Stimulated activated naive CD8-positive, alpha-beta T cell treated with anti-CD3 and anti-CD28 coated beads, Interleukin-15, amount 100 ng/mL, for 72 hours (primary cell): ENCODE measurements at regions not wholly inside any gene's neighbourhood (a gene's known extent, or its start where the extent isn't known, plus 50 kb on each side); places are given as distances from the start of the nearest gene placed in this dataset.
"Not testable (repeated sequence)": the region's sequence is repeated elsewhere in the genome, so short reads cannot be mapped to it uniquely, and the experiment has no call there.

ENCODE experiments used
- ATAC-seq: fragments of 150-1000 bp; cut with Tn5 transposase; 2 replicates; pipeline ENCODE4 v1.10.0; 2021; ENCODE audit warnings: mild to moderate bottlenecking, moderate library complexity
- DNase-seq, 2 donors: peaks; one replicate each; pipeline ENCODE4 v3.0.0; 2021 to 2022
- H3K27ac Mint-ChIP-seq, 2 donors: one replicate each; pipeline ENCODE4 v1.8.0; 2022; ENCODE audit warnings: mild to moderate bottlenecking in 2 of 2, mixed read lengths in 2 of 2, moderate library complexity in 2 of 2
- H3K27me3 Mint-ChIP-seq: one replicate; pipeline ENCODE4 v1.8.0; 2022; ENCODE audit warnings: mixed read lengths
- H3K4me1 Mint-ChIP-seq: one replicate; pipeline ENCODE4 v1.8.0; 2022; ENCODE audit warnings: mild to moderate bottlenecking, mixed read lengths
- H3K4me3 Mint-ChIP-seq, 2 donors: one replicate each; pipeline ENCODE4 v1.8.0; 2022; ENCODE audit warnings: mild to moderate bottlenecking in 2 of 2, mixed read lengths in 2 of 2, moderate library complexity in 1 of 2
- H3K9me3 Mint-ChIP-seq, 2 donors: one replicate each; pipeline ENCODE4 v1.8.0; 2022; ENCODE audit warnings: mixed read lengths in 2 of 2

- no peak for ATAC-seq
- H3K27me3 Mint-ChIP-seq = no peaks in the 10 kb centered on the region
- H3K4me1 Mint-ChIP-seq = peaks cover 44% of the 10 kb centered on the region
- no peaks in the 10 kb centered on the region for H3K9me3 Mint-ChIP-seq
- DNase-seq = no peak
- H3K4me3 Mint-ChIP-seq = no peak overlapping the region
- no peak overlapping the region for H3K27ac Mint-ChIP-seq
Observed at GRCh38 chrX:124256629-124257380, 75.7 kb upstream of the TEX13D start.

- peaks cover 44% of the 10 kb centered on the region for H3K4me1 Mint-ChIP-seq
- H3K4me3 Mint-ChIP-seq = peak overlapping the region; percentile 22 to 62
- DNase-seq = no peak
- no peaks in the 10 kb centered on the region for H3K27me3 Mint-ChIP-seq
- ATAC-seq = peak; percentile 55
- peak overlapping the region; percentile 93 to 96 for H3K27ac Mint-ChIP-seq
- H3K9me3 Mint-ChIP-seq = no peaks in the 10 kb centered on the region
Observed at GRCh38 chrX:124257924-124258702, 74.3 kb upstream of the TEX13D start.

GRCh38 chrX:124260845-124261244, 71.6 kb upstream of the TEX13D start:
- Mint-ChIP-seq H3K27me3 (no peaks in the 10 kb centered on the region), H3K4me3 (peak overlapping the region in 1 of 2 donors; percentile 59), H3K4me1 (peaks cover 54% of the 10 kb centered on the region), H3K27ac (peak overlapping the region in 1 of 2 donors; percentile 72), H3K9me3 (no peaks in the 10 kb centered on the region)
- no peak for DNase-seq
- ATAC-seq = peak; percentile 86

GRCh38 chrX:124263743-124264142, 68.7 kb upstream of the TEX13D start:
- H3K27me3 Mint-ChIP-seq = no peaks in the 10 kb centered on the region
- H3K4me1 Mint-ChIP-seq = peaks cover 54% of the 10 kb centered on the region
- H3K9me3 Mint-ChIP-seq = no peaks in the 10 kb centered on the region
- peak overlapping the region; percentile 18 to 37 for H3K4me3 Mint-ChIP-seq
- H3K27ac Mint-ChIP-seq = peak overlapping the region in 1 of 2 donors; percentile 89
- ATAC-seq = peak; percentile 73
- DNase-seq = peak in 1 of 2 donors; percentile 31

- Mint-ChIP-seq H3K4me3 (no peak overlapping the region), H3K9me3 (no peaks in the 10 kb centered on the region)
- peak; percentile 42 for ATAC-seq
Observed at GRCh38 chrX:124268099-124268498, 64.4 kb upstream of the TEX13D start.

DNA sequence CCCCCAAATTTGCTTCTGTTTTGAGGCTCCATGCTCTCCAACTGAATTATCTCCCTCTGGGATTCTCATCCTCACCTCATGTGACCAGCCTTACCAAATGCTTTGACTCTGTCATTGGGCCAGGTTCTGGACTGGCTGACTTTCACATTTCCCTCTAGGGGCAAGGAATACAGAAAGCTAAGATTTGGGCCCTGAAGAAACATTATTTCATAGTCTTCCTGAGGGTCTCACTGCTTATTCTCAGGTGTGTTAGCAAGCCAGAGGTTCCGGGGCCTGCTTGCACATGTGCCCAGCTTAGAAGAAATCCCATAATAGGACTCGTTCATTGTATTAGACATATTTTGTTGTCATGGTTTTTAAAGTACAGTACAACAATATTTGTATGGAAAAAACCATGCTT, 62.6 kb upstream of the TEX13D start:
- Mint-ChIP-seq H3K4me1 (peaks cover 56% of the 10 kb centered on the region), H3K9me3 (no peaks in the 10 kb centered on the region), H3K27ac (no peak overlapping the region), H3K4me3 (no peak overlapping the region), H3K27me3 (no peaks in the 10 kb centered on the region)
- DNase-seq = no peak
- no peak for ATAC-seq

More at GRCh38 chrX:124268099-124268498, 64.4 kb upstream of the TEX13D start:
- peaks cover 46% of the 10 kb centered on the region for H3K4me1 Mint-ChIP-seq
- DNase-seq = no peak
- H3K27ac Mint-ChIP-seq = no peak overlapping the region
- no peaks in the 10 kb centered on the region for H3K27me3 Mint-ChIP-seq

DNA sequence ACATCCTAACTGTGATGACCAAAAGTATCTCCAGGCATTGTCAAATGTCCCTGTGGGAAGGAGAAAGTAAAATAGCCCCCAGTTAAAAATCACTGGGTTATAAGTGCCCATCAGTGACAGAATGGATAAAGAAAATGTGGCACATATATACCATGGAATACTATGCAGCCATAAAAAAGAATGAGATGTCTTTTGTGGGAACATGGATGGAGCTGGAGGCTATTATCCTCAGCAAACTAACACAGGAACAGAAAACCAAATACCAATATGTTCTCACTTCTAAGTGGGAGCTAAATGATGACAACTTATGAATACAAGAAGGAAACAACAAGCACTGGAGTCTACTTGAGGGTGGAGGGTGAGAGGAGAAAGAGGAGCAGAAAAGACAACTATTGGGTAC, 60.9 kb upstream of the TEX13D start:
- H3K9me3 Mint-ChIP-seq, DNase-seq, H3K4me3 Mint-ChIP-seq, H3K27ac Mint-ChIP-seq, ATAC-seq, H3K27me3 Mint-ChIP-seq: not testable (repeated sequence)
- peaks cover 51% of the 10 kb centered on the region for H3K4me1 Mint-ChIP-seq

DNA sequence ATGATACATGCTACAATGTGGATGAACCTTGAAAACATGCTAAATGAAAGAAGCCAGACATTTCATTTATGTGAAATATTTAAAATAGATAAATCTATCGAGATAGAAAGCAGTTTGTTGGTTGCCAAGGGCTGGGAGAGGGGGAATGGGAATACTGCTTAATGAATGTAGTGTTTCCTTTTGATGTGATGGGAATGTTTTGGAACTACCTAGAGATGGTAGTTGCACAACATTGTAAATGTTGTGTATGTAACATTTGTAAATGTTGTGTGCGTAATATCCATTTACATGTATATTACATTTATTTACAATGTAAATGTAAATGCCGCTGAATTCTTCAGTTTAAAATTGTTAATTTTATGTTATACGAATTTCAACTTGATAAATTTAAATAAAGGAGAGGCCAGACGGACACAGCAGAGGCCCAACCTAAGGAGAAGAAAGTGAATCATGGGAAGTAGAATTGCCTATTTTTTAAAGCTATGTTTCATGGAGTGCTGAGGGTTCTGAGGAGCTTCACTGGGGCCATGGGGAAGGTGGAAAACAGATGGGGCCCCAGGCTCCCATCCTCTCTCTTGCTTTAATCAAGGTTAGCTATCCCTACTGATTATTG, 60.0 kb upstream of the TEX13D start:
- DNase-seq (no peak), ATAC-seq (no peak)
- no peaks in the 10 kb centered on the region for H3K27me3 Mint-ChIP-seq
- no peaks in the 10 kb centered on the region for H3K9me3 Mint-ChIP-seq
- no peak overlapping the region for H3K4me3 Mint-ChIP-seq
- H3K4me1 Mint-ChIP-seq = peaks cover 42% of the 10 kb centered on the region
- H3K27ac Mint-ChIP-seq = no peak overlapping the region

DNA sequence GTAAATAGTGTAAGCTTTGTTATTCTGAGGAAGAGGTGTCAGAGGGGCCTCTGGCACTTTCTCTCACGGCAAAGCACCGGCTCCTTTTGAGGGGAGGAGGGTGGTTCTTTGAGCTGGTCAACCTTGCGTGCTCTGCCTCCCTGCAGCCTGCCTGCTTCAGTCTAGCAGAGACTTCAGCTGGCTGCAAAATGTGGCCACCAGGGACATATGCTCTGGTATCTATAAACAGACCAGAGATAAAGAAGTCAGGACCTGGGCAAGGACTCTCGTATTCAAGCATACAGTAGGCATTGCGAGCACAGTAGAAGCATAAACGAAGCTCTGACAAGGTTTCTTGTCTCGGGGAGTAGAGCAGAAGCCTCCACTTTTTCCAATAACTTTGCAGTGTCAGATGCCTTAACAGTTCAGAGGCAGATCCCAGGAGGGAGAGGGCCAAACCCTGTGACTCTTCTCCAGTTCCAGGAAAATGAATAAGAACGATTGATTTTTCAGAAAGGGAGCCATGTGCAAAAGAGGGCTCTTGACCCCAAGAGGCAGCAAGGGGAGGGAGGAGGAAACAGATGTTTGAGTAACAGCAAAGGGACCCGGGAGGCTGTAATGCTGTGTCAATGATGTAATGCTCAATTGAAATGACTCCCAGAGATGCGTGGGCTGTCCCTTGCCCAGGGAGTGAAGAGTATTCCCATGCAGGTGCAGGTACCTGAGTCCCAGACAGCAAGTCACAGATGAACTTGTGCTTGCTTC, 57.9 kb upstream of the TEX13D start:
- Mint-ChIP-seq H3K4me3 (no peak overlapping the region), H3K9me3 (no peaks in the 10 kb centered on the region), H3K4me1 (peaks cover 29% of the 10 kb centered on the region), H3K27me3 (no peaks in the 10 kb centered on the region), H3K27ac (no peak overlapping the region)
- ATAC-seq (no peak), DNase-seq (no peak)

- ATAC-seq = no peak
- no peak overlapping the region for H3K27ac Mint-ChIP-seq
- H3K27me3 Mint-ChIP-seq = no peaks in the 10 kb centered on the region
- no peak for DNase-seq
- no peak overlapping the region for H3K4me3 Mint-ChIP-seq
- H3K9me3 Mint-ChIP-seq = no peaks in the 10 kb centered on the region
- peaks cover 30% of the 10 kb centered on the region for H3K4me1 Mint-ChIP-seq
Observed at GRCh38 chrX:124275182-124275894, 57.1 kb upstream of the TEX13D start.

GRCh38 chrX:124280294-124280902, 52.1 kb upstream of the TEX13D start:
- Mint-ChIP-seq H3K9me3 (no peaks in the 10 kb centered on the region), H3K4me3 (peak overlapping the region in 1 of 2 donors; percentile 10), H3K27me3 (no peaks in the 10 kb centered on the region), H3K27ac (peak overlapping the region in 1 of 2 donors; percentile 92), H3K4me1 (peaks cover 23% of the 10 kb centered on the region)
- ATAC-seq (no peak), DNase-seq (no peak)

DNA sequence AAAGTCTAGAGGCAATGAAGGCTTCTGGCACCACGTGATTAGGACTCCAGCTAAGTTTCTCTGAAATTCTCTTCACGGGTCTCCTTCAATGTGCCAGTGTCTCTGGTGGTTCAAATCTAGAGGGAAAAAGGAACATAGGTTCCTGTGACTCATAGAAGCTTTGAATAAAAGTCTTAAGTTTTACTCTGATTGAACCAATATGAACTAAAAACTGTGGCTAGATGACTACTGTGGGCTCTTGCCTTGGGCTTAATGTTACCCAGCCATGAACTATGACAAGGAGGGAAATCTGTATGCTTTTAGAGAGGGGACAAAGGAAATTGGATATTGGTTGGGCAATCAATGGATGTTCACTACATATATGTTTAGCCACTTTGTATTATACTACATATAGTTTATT, 49.9 kb upstream of the TEX13D start:
- Mint-ChIP-seq H3K27ac (peak overlapping the region; percentile 80 to 95), H3K9me3 (no peaks in the 10 kb centered on the region), H3K4me3 (peak overlapping the region in 1 of 2 donors; percentile 32), H3K27me3 (no peaks in the 10 kb centered on the region), H3K4me1 (peaks cover 18% of the 10 kb centered on the region)
- ATAC-seq (peak; percentile 90), DNase-seq (no peak)
